ENCODE measurements at regions not wholly inside any gene's neighbourhood (a gene's known extent, or its start where the extent isn't known, plus 50 kb on each side); places are given as distances from the start of the nearest gene placed in this dataset.

DNA sequence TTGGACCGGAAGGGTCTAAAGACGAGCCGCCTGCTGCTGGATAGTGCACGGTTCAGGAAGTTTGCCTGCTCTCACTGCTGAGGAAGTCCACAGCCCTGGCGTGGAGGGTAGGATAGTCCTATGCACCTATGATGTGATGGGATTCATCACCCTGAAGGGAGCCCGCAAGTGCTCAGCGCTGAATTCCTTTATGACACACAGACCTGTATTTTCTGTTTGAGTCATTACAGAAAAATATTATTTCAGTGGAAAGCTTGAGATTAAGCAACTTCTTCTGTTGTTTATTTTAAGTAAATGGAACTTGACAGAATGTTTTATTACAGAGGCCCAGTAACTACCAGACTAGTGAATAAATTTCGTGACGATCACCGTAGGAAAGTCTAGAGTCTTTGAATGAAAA lies 123.2 kb downstream of the TRIML1 start:
- TF ChIP-seq, protein P1, sequence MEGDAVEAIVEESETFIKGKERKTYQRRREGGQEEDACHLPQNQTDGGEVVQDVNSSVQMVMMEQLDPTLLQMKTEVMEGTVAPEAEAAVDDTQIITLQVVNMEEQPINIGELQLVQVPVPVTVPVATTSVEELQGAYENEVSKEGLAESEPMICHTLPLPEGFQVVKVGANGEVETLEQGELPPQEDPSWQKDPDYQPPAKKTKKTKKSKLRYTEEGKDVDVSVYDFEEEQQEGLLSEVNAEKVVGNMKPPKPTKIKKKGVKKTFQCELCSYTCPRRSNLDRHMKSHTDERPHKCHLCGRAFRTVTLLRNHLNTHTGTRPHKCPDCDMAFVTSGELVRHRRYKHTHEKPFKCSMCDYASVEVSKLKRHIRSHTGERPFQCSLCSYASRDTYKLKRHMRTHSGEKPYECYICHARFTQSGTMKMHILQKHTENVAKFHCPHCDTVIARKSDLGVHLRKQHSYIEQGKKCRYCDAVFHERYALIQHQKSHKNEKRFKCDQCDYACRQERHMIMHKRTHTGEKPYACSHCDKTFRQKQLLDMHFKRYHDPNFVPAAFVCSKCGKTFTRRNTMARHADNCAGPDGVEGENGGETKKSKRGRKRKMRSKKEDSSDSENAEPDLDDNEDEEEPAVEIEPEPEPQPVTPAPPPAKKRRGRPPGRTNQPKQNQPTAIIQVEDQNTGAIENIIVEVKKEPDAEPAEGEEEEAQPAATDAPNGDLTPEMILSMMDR (IDR thresholded peaks at IDR 0.05; ENCODE audit: borderline replicate concordance, insufficient read depth, low read depth, low read length) = no peak

DNA sequence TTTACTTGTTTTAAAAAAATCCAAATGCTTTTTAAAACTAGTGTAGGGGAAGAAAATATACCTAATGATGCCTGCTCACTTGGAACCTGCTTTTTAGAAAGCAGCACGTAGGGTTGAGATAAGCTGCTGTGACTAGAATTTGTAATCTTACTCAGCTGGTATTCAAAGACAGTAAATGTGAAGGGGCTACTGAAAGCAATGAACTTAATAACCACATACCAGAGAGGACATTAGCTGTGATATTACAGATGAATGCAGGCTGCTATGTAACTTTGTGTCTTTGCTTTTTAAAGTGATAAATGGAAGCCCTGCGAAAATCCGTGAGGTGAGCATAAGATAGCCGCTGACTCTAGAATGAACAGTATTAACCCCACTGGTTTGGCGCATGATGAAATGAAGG lies 124.1 kb downstream of the TRIML1 start:
- H3K4me3 ChIP-seq (ENCODE audit: low read depth, low read length) = no peak overlapping the region
- TF ChIP-seq, protein P1 (IDR thresholded peaks at IDR 0.05; ENCODE audit: borderline replicate concordance, insufficient read depth, low read depth, low read length) = no peak

More for the DNA sequence above, 123.2 kb downstream of the TRIML1 start:
- no peak overlapping the region for H3K4me3 ChIP-seq (ENCODE audit: low read depth, low read length)

DNA sequence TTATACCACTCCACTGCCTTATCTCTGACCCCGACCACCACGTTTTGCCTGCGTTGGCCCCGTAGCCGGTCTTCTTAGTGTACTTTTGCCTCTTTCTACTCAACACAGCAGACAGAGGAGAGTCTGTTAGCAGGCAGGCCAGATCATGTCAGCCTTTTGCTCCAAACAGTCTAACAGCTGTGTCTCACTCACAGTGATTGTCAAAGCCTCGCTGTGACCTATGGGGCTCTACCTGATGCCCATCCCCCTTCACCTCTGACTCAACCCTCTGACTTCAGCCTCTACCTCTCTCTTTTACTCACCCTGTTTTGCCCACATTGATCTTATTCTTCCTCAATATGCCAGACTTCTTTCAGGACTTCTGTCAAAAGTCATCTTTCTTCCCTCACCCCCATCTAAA lies 127.1 kb downstream of the TRIML1 start:
- TF ChIP-seq, protein P1 (IDR thresholded peaks at IDR 0.05; ENCODE audit: borderline replicate concordance, insufficient read depth, low read depth, low read length) = no peak
- H3K4me3 ChIP-seq (ENCODE audit: low read depth, low read length) = no peak overlapping the region

DNA sequence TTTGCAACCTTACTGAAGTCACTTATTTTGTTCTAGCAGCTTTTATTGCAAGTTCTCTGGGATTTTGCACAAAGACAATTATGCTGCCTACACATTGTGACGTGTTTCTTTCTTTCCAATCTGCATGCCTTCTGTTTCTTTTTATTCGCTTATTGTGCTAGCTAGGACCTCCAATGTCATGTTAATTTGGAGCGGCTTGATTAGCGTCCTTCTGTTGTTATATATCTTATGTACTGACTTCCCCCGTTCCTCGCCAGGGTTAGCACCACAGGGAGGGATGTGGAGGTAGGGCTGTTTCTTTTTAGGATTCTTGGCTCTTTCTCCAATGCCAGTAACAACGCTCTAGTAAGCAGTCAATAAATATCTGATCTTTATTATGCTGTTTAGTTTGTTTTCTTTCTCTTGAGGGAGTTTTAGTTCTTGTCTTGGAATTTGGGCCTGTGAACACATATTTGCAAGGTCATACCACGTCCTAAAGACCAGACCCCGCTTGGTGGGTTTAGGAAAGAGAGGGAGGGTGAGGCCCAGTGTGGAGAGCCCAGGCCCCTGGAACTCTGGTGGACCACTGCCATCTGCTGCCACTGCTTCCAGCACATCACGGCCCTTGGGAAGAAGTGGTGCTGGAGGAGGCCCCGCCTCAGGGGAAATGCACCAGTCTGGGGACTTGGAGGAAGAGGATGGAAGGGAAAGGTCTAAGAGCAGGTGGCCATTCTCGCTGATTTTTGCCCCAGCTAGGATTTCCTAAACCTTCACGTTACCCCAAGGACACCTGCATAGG lies 129.1 kb downstream of the TRIML1 start:
- TF ChIP-seq, protein P1 (IDR thresholded peaks at IDR 0.05; ENCODE audit: borderline replicate concordance, insufficient read depth, low read depth, low read length) = no peak
- no peak overlapping the region for H3K4me3 ChIP-seq (ENCODE audit: low read depth, low read length)

DNA sequence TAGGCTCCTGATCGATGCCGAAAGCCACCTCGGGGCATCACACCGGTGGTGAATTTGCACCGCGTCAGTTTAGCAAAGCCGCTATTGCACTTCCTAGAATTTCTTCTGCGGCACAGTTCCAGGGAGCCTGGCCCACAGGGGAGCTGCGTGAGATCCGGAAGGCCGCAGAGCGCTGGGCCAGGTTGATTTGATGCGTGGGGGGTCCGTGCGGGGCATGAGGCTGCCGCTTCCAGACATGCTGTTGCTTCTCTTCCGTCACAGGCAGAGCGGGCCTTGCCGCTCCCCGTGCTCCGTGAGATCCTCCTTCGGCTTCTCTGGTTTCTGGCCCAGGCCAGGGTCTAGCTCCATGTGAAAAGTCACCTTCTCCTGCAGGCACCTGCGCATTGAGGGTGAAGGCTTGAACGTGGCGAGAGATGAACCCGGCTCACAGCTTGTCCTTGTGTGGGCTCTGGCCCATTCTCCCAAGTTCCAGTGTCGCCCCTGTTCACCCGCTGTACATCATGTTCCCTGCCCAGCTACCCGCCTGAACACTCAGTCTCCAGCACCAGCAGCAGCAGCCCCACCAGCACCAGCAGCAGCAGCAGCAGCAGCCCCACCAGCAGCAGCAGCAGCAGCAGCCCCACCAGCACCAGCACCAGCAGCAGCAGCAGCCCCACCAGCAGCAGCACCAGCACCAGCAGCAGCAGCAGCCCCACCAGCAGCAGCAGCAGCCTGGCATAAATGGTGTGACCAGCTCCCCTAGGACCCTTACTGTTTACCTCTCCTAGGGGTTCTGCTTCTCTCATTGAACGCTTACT lies 131.2 kb downstream of the TRIML1 start:
- TF ChIP-seq, protein P1 (IDR thresholded peaks at IDR 0.05; ENCODE audit: borderline replicate concordance, insufficient read depth, low read depth, low read length) = no peak
- H3K4me3 ChIP-seq (ENCODE audit: low read depth, low read length) = no peak overlapping the region

DNA sequence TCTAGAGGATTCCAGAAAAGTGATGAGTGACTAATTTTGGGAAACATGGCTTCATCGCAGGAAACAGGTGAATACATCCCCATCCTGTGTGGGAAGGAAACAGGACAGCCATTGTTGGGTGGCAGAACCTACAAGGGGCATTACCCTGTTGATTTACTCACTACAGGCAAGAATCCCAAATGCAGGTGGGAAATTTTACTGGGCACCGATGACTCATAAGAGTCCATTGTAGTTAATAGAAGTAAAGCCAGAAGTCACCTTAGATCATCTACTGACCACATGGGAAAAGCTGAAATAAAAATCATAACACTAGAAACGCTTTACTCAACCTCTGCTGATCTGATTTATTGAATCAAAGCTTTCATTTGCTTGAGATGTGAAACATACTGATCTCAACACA lies 136.4 kb downstream of the TRIML1 start:
- TF ChIP-seq, protein P1 (IDR thresholded peaks at IDR 0.05; ENCODE audit: borderline replicate concordance, insufficient read depth, low read depth, low read length) = no peak
- H3K4me3 ChIP-seq (ENCODE audit: low read depth, low read length) = no peak overlapping the region

Data from GM12875 (cell line).